A673 (cell line): ENCODE measurements at regions not wholly inside any gene's neighbourhood (a gene's known extent, or its start where the extent isn't known, plus 50 kb on each side); places are given as distances from the start of the nearest gene placed in this dataset.

Source experiments
- CTCF ChIP-seq: fragments of 300-800, 200-600 bp; sonication (generic); conservative IDR thresholded peaks from 2 replicates; pipeline ENCODE4 v1.5.1; 2017; ENCODE audit warnings: low read depth, mild to moderate bottlenecking, antibody characterized with exemption, low read length, moderate library complexity, mixed read lengths
- EZH2 ChIP-seq: fragments of 200-600 bp; sonication (generic); IDR thresholded peaks from 2 replicates; pipeline ENCODE4 v1.6.1; 2017; ENCODE audit warnings: borderline replicate concordance, low read depth, mild to moderate bottlenecking, mixed read lengths, antibody characterized with exemption, low read length; ENCODE audit not compliant: poor library complexity, severe bottlenecking

DNA sequence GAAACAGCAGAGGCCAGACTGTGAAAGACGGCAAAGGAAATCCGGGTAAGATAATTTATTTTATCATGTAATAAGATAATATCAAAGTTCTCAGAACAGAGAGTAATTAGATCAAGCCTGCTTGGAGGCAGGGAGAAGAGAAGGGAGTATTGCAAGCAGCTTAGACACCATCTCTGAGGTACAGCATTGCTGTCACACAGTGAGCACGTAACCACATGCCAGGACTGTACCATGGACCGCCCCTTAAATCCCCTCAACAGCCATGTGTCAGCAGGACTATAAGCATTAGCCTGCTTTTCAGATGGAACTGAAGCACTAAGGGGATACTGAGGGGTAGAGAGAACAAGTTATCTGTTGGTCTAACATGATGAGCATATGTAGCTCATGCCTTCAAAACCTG is 141.5 kb downstream of the C6orf118 start:
- TF ChIP-seq EZH2 (no peak), CTCF (no peak)
